NCI-H748 treated with DMSO at 0.1 percent for 48 hours (cell line): ENCODE measurements at regions not wholly inside any gene's neighbourhood (a gene's known extent, or its start where the extent isn't known, plus 50 kb on each side); places are given as distances from the start of the nearest gene placed in this dataset.

Source experiments
- DNase-seq: peaks from one replicate; lab custom pipeline; 2025; lab: John Stamatoyannopoulos, UW

DNA sequence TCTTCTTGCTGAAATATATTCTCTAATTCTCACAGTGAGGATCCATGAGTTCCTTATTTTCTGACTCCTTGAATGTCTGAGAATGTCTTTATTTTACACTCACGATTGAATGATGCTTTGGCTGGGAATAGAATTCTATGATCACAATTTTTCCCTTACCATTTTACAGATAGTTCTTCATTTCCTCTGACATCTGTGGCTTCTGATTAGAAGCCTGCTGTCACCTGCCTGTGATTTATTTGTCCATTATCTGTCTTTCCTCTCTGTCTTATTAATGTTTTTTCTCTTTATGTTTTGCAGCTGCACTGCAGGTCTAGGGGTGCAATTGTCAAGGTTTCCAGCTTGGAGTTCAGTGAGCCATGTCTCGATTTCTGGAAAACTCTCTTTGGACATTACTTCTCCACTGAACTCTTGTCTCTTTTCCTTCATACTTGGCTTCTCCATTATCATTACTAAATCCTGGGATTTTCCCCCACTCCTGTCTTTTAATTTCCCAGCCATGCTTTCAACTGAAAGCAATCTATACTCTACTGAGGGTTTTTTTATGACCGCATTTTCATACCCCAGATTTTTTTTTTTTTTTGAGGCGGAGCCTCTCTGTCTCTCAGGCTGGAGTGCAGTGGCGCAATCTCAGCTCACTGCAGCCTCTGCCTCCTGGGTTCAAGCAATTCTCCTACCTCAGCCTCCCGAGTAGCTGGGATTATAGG is 85.8 kb upstream of the PRNP start:
- DNase-seq: no peak

DNA sequence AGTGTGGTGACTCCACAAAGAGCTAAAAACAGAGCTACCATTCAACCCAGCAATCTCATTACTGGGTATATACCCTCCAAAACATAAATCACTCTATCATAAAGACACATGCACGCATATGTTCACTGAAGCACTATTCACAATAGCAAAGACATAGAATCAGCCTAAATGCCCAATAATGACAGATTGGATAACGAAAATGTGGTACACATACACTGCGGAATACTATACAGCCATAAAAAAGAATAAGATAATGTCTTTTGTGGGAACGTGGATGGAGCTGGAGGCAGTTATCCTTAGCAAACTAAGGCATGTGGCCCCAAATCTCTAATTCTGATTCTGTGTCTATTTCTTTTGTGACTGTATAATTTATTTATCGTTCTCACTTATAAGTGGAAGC is 89.0 kb upstream of the PRNP start:
- DNase-seq: no peak

- no peak for DNase-seq
Observed at GRCh38 chr20:4593149-4593525, 93.1 kb upstream of the PRNP start.

DNA sequence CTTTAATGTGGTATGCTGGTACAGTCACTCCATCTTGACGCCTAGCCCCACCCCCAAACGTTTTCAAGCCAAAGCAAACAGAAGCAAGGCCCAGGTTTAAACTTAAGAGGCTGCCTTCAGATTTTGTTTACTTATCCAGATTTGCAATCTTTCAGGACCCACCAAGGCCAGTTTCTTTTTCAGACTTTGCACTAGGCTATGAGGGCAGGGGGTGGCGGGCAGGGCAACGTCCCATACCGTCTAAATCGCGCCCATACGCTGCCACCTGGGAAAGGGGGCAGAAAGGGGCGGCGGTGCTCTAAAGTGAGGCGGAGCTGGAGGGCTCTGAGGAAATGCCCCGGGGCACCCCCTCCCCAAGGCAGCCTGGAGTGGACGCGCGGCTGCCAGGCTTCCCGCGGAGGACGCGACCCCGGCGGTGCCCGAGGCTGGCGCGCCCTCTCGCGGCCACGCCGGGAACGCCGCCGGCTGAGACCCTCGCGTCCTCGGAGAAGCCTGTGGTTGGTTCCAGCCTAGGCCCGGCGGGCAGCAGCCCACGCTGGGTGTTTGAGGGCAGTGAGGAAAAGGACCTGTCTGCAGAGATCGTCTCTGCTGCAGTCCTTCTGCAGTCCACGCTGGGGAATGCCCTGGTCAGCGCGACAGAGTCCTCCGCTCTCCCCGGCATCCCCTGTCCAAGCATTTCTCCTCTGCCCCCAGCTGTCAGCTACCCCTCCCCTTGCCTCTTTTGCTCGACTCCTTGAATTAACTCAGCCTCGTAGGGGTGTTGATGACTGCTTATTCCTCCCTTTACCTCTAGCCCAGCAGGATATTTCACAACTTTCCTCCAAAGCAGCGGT is 93.7 kb upstream of the PRNP start:
- DNase-seq: peak; percentile 29

DNA sequence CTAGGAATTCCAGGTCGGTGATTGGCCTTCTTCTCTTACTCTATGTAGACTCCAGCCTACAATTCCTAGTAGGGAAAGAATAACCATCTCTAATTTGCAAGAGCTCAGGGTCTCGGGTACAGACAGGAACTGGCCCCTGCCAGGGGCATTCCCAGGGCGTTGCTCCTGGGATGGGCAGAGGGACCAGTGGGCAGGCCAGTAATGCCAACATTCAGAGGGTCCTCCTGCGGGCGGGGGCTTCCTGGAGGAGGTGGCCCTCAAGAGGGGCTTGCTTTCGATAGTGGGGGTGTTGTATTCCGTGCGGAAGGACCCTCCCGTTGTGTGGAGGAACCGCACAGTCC is 94.3 kb upstream of the PRNP start:
- no peak for DNase-seq

GRCh38 chr20:4585758-4586157 is 100.5 kb upstream of the PRNP start:
- DNase-seq: no peak

GRCh38 chr20:4585104-4585753 is 101.0 kb upstream of the PRNP start:
- DNase-seq: no peak

GRCh38 chr20:4584510-4584909 is 101.7 kb upstream of the PRNP start:
- no peak for DNase-seq

GRCh38 chr20:4581838-4582237 is 104.4 kb upstream of the PRNP start:
- no peak for DNase-seq

DNA sequence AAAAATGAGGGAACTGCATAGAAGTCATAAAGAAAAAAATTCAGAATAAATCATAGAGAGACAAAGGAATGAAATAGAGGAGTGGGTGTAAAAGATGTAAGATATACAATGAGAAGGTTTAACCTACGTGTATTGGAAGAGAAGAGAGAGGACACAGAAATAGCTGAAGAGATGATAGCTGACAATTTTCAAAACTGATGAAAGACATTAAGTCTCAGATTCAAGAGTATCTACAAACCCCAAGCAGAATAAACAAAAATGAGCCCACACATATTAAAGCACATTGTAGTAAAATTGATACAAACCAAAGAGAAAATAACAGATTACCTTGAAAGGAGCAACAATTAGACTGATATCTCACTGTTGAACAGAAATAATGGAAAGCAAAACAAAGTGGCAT is 107.9 kb upstream of the PRNP start:
- DNase-seq: no peak

GRCh38 chr20:4574356-4574690 is 111.9 kb upstream of the PRNP start:
- no peak for DNase-seq

DNA sequence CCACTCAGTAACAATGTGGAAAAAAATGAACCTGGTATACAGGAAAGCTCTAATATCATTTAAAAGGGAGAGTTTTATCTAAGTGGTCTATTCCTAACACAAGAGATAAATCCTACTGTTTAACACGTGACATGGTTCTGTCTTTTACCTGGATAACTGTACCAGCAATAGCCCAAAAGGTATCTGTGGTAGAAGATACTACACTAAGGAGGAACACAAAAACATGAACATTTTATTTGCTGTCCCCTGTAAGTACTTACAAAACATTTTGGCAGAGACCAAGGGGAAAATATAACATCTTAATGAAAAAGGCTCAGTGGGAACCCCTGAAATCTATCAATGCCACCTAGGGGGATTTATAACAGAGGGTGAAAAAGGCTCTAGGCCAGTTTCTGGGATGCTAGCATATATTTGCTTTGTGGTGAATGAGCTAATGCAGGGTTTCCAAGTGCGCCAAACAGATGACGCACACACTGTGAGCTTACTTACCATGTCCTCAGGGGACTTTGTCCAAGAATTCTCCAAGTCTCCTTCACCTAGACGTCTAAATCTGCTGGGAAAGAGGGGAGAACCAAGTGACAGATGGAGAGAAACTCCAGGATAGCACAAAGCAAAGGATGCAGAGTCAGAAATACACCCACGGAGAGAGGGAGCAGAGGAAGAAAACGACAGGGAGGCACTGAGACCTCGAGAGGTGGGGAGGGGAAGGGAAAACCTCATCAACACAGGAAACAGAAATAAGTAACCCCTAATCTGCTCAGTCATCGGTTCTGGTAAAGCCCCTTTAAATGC is 112.5 kb upstream of the PRNP start:
- no peak for DNase-seq

GRCh38 chr20:4571759-4572531 is 114.3 kb upstream of the PRNP start:
- no peak for DNase-seq

GRCh38 chr20:4569865-4570264 is 116.4 kb upstream of the PRNP start:
- no peak for DNase-seq

DNA sequence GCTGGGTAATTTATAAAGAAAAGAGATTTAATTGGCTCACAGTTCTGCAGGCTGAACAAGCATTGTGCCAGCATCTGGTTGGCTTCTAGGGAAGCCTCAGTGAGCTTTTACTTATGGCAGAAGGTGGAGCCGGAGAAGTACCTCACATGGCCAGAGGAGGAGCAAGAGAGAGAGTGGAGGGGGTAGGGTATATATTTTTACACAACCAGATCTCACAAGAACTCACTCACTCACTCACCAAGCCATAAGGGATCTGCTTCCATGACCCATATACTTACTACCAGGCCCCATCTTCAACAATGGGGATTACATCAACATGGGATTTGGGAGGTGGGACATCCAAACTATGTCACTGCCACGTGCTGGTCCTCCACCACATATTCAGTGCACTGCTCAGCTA is 117.2 kb upstream of the PRNP start:
- DNase-seq: no peak

GRCh38 chr20:4568361-4568959 is 117.8 kb upstream of the PRNP start:
- DNase-seq: no peak

- no peak for DNase-seq
Observed at GRCh38 chr20:4567170-4567569, 119.1 kb upstream of the PRNP start.

GRCh38 chr20:4563534-4563933 is 122.7 kb upstream of the PRNP start:
- no peak for DNase-seq

- DNase-seq: no peak
Observed at GRCh38 chr20:4563031-4563430, 123.2 kb upstream of the PRNP start.

- no peak for DNase-seq
Observed at GRCh38 chr20:4560667-4561066, 125.6 kb upstream of the PRNP start.

GRCh38 chr20:4559906-4560305 is 126.3 kb upstream of the PRNP start:
- DNase-seq: no peak
